ENCODE measurements at regions not wholly inside any gene's neighbourhood (a gene's known extent, or its start where the extent isn't known, plus 50 kb on each side); places are given as distances from the start of the nearest gene placed in this dataset.
A peak's percentile ranks its signal among the peaks of the same experiment; 100 is the strongest.

DNA sequence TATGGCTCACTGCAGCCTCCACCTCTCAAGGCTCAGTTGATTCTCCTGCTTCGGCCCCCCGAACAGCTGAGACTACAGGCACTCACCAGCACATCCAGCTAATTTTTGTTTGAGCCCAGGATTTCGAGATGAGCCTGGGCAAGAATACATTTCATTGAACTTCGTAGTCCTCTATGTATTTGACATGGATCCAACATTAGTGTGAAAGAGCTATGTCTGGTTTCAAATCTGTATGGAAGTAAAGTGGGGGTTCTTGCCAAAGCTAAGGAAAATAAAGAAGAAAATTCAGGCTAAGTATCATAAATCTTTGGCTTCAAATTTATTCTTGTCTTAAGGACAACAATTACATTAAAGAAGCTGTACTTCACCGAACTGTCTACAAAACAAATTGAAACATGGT lies 1291.7 kb upstream of the CRIM1 start:
- TF ChIP-seq, protein P1, sequence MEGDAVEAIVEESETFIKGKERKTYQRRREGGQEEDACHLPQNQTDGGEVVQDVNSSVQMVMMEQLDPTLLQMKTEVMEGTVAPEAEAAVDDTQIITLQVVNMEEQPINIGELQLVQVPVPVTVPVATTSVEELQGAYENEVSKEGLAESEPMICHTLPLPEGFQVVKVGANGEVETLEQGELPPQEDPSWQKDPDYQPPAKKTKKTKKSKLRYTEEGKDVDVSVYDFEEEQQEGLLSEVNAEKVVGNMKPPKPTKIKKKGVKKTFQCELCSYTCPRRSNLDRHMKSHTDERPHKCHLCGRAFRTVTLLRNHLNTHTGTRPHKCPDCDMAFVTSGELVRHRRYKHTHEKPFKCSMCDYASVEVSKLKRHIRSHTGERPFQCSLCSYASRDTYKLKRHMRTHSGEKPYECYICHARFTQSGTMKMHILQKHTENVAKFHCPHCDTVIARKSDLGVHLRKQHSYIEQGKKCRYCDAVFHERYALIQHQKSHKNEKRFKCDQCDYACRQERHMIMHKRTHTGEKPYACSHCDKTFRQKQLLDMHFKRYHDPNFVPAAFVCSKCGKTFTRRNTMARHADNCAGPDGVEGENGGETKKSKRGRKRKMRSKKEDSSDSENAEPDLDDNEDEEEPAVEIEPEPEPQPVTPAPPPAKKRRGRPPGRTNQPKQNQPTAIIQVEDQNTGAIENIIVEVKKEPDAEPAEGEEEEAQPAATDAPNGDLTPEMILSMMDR (IDR thresholded peaks at IDR 0.05; ENCODE audit: insufficient read depth, low read length, severe bottlenecking): no peak
- no peak overlapping the region for H3K4me3 ChIP-seq (ENCODE audit: low read depth, low read length)
- H3K36me3 ChIP-seq (ENCODE audit: control insufficient read depth, insufficient read depth, low read length): no peaks in the 10 kb centered on the region
- FAIRE-seq (no peak), DNase-seq (ENCODE audit: low read depth) (no peak)
- no peaks in the 10 kb centered on the region for H3K27me3 ChIP-seq (ENCODE audit: control insufficient read depth, insufficient read depth, low read length)

DNA sequence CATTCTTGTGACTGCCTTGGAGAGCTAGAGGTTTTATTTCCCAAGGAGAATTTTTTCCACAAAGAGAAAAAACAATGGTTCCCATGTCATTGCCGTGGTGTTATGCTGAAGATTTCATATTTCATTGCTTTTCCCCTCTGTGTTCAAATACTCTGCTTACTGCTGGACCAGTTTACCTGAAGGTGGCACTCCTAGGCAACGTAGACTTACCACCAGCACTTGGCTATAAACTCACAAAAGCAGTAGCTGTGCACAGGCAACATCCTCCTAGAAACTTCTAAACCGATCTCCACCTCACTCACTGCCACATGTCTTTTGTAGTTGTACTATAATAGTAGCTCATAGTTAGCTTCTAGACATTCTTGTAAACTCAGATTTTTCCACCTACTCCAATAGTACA lies 1319.7 kb upstream of the CRIM1 start:
- peak; percentile 18 for DNase-seq (ENCODE audit: low read depth)
- Histone ChIP-seq H3K4me3 (ENCODE audit: low read depth, low read length) (no peak overlapping the region), H3K27me3 (ENCODE audit: control insufficient read depth, insufficient read depth, low read length) (no peaks in the 10 kb centered on the region), H3K36me3 (ENCODE audit: control insufficient read depth, insufficient read depth, low read length) (no peaks in the 10 kb centered on the region)
- FAIRE-seq: no peak
- TF ChIP-seq, protein P1 (IDR thresholded peaks at IDR 0.05; ENCODE audit: insufficient read depth, low read length, severe bottlenecking): peak; percentile 16

DNA sequence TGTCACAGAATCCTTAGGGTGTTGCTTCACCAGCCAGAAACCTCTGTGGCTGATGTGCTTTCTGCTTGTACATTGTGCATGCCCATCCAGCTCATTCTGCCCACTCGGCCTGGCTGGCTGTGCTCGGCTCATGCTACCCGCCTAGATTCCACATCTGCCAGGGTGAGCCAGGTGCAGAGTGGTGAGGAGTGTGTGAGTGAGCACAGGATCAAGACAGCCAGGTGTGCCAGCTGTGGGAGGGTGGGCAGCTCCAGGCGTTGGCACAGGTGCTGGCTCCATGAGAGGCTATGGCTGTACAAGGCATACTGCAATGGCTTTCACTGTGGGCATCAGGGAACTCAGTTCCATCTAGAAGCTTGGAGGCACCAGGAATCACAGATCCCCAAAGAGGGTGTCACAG lies 1321.8 kb upstream of the CRIM1 start:
- H3K36me3 ChIP-seq (ENCODE audit: control insufficient read depth, insufficient read depth, low read length): no peaks in the 10 kb centered on the region
- TF ChIP-seq, protein P1 (IDR thresholded peaks at IDR 0.05; ENCODE audit: insufficient read depth, low read length, severe bottlenecking): no peak
- FAIRE-seq (no peak), DNase-seq (ENCODE audit: low read depth) (no peak)
- H3K4me3 ChIP-seq (ENCODE audit: low read depth, low read length): no peak overlapping the region
- no peaks in the 10 kb centered on the region for H3K27me3 ChIP-seq (ENCODE audit: control insufficient read depth, insufficient read depth, low read length)

DNA sequence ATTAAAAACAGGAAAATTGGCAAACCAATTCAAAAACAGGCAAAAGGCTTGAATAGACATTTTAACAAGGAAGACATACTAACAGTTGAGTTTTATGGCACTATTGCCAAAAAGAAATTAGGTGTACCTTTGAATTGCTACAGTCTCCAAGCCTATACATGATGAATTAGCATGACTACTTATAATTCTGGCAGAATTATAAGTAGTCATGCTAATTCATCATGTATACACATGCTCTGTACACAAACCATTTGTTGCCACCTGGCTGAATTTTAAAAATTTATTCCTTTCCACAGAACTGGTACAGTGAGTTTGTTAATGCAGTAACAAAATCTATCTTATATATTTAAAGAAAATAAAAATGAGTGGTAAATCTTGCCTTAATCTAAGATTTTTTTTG lies 1332.0 kb upstream of the CRIM1 start:
- H3K27me3 ChIP-seq (ENCODE audit: control insufficient read depth, insufficient read depth, low read length): no peaks in the 10 kb centered on the region
- TF ChIP-seq, protein P1 (IDR thresholded peaks at IDR 0.05; ENCODE audit: insufficient read depth, low read length, severe bottlenecking): no peak

DNA sequence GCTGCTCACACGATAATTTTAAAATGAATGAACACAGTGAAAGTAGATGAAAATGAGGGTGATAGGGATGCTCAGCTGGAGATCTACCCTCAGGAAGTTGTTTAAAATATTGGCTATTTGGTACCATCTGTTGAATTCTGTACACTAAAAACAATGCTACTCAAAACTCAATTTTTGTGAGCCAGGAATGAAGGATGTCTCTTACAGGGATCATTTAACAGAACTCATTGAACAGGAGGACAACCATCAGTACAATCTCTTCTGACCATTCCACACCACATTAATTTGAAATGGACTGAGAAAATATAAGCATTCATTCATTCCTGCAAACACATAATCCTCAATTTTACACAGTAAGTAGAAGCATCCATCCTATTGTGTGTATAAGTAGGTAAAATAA lies 1355.1 kb upstream of the CRIM1 start:
- no peak for FAIRE-seq
- H3K36me3 ChIP-seq (ENCODE audit: control insufficient read depth, insufficient read depth, low read length): no peaks in the 10 kb centered on the region
- TF ChIP-seq, protein P1 (IDR thresholded peaks at IDR 0.05; ENCODE audit: insufficient read depth, low read length, severe bottlenecking): no peak
- no peak overlapping the region for H3K4me3 ChIP-seq (ENCODE audit: low read depth, low read length)
- DNase-seq (ENCODE audit: low read depth): no peak
- no peaks in the 10 kb centered on the region for H3K27me3 ChIP-seq (ENCODE audit: control insufficient read depth, insufficient read depth, low read length)

More for the DNA sequence above, 1332.0 kb upstream of the CRIM1 start:
- no peak for FAIRE-seq
- no peak overlapping the region for H3K4me3 ChIP-seq (ENCODE audit: low read depth, low read length)
- DNase-seq (ENCODE audit: low read depth): no peak
- no peaks in the 10 kb centered on the region for H3K36me3 ChIP-seq (ENCODE audit: control insufficient read depth, insufficient read depth, low read length)

DNA sequence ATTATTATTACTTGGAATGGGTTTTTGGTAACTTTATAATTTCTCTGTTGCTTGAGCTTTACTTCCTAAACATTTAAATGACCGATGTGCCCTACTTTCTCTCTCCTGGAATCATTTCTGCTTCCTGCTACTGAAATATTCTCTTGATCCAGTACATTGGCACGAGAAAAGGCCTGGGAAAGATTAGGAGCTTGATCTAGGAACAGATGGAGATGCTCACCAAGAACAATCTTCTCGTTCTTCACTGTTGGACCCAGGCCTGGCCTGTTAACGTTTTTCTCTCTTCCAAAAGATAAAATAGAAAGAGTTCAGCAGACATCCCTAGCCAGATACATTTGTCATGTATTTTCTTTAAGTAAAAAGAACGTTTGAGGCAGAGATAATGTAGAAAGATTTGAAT lies 1356.8 kb upstream of the CRIM1 start:
- DNase-seq (ENCODE audit: low read depth) (no peak), FAIRE-seq (no peak)
- Histone ChIP-seq H3K36me3 (ENCODE audit: control insufficient read depth, insufficient read depth, low read length) (no peaks in the 10 kb centered on the region), H3K27me3 (ENCODE audit: control insufficient read depth, insufficient read depth, low read length) (no peaks in the 10 kb centered on the region), H3K4me3 (ENCODE audit: low read depth, low read length) (no peak overlapping the region)
- TF ChIP-seq, protein P1 (IDR thresholded peaks at IDR 0.05; ENCODE audit: insufficient read depth, low read length, severe bottlenecking): no peak
